NCI-H460 (cell line): ENCODE measurements at regions not wholly inside any gene's neighbourhood (a gene's known extent, or its start where the extent isn't known, plus 50 kb on each side); places are given as distances from the start of the nearest gene placed in this dataset.

ENCODE experiments used
- DNase-seq: peaks from one replicate; pipeline ENCODE4 v3.0.0-alpha.2; 2016; ENCODE audit warnings: low read depth; ENCODE audit errors: extremely low read depth
- small RNA-seq, 2 experiments: library from RNA; depleted of rRNA; stranded (forward); fragments of <200 nt; gene quantifications; one replicate each; pipeline ENCODE3, GENCODE V24; 2014

GRCh38 chr9:23621924-23622323 is 204.1 kb downstream of the ELAVL2 start:
- no peak for DNase-seq

GRCh38 chr9:23622396-23622795 is 203.6 kb downstream of the ELAVL2 start:
- DNase-seq: no peak

- no peak for DNase-seq
Observed at GRCh38 chr9:23630488-23630887, 195.6 kb downstream of the ELAVL2 start.

- no peak for DNase-seq
Observed at GRCh38 chr9:23635276-23635675, 190.8 kb downstream of the ELAVL2 start.

GRCh38 chr9:23636199-23636598 is 189.8 kb downstream of the ELAVL2 start:
- no peak for DNase-seq

- no peak for DNase-seq
Observed at GRCh38 chr9:23638011-23638410, 188.0 kb downstream of the ELAVL2 start.

- DNase-seq: no peak
Observed at GRCh38 chr9:23638837-23639426, 187.1 kb downstream of the ELAVL2 start.

Small RNA genes in the stretch of these regions (small RNA-seq; reads per million reads assigned to genes)
- gene SUMO2P2: 0 reads per million in 2 experiments
